ENCODE measurements at regions not wholly inside any gene's neighbourhood (a gene's known extent, or its start where the extent isn't known, plus 50 kb on each side); places are given as distances from the start of the nearest gene placed in this dataset.
A peak's percentile ranks its signal among the peaks of the same experiment; 100 is the strongest.
"Not testable (repeated sequence)": the region's sequence is repeated elsewhere in the genome, so short reads cannot be mapped to it uniquely, and the experiment has no call there.

GRCh38 chr2:38491436-38491835 is 111.3 kb downstream of the HNRNPLL start:
- no peaks in the 10 kb centered on the region for H3K36me3 Mint-ChIP-seq
- no peaks in the 10 kb centered on the region for H3K4me1 Mint-ChIP-seq
- no peak overlapping the region for H3K4me3 Mint-ChIP-seq
- H3K27me3 Mint-ChIP-seq, result no peaks in the 10 kb centered on the region
- H3K27ac Mint-ChIP-seq, result no peak overlapping the region
- peaks cover 4% of the 10 kb centered on the region for H3K9me3 Mint-ChIP-seq
- no peak for ATAC-seq

GRCh38 chr2:38489846-38490245 is 112.8 kb upstream of the ATL2 start:
- no peak overlapping the region for H3K4me3 Mint-ChIP-seq
- H3K9me3 Mint-ChIP-seq, result peaks cover 4% of the 10 kb centered on the region
- H3K27ac Mint-ChIP-seq, result no peak overlapping the region
- H3K4me1 Mint-ChIP-seq, result peaks cover 7% of the 10 kb centered on the region
- no peaks in the 10 kb centered on the region for H3K36me3 Mint-ChIP-seq
- ATAC-seq, result no peak
- no peaks in the 10 kb centered on the region for H3K27me3 Mint-ChIP-seq

GRCh38 chr2:38487852-38488251 is 110.8 kb upstream of the ATL2 start:
- H3K27me3 Mint-ChIP-seq, result no peaks in the 10 kb centered on the region
- H3K4me3 Mint-ChIP-seq, result no peak overlapping the region
- peaks cover 7% of the 10 kb centered on the region for H3K4me1 Mint-ChIP-seq
- no peaks in the 10 kb centered on the region for H3K36me3 Mint-ChIP-seq
- no peaks in the 10 kb centered on the region for H3K9me3 Mint-ChIP-seq
- no peak for ATAC-seq
- no peak overlapping the region for H3K27ac Mint-ChIP-seq

GRCh38 chr2:38486213-38487026 is 109.3 kb upstream of the ATL2 start:
- no peak for ATAC-seq
- H3K4me1 Mint-ChIP-seq, result peaks cover 7% of the 10 kb centered on the region
- H3K27me3 Mint-ChIP-seq, result no peaks in the 10 kb centered on the region
- peaks cover 4% of the 10 kb centered on the region for H3K9me3 Mint-ChIP-seq
- H3K27ac Mint-ChIP-seq, result no peak overlapping the region
- H3K4me3 Mint-ChIP-seq, result no peak overlapping the region
- no peaks in the 10 kb centered on the region for H3K36me3 Mint-ChIP-seq

GRCh38 chr2:38485734-38486133 is 108.7 kb upstream of the ATL2 start:
- Mint-ChIP-seq H3K4me1 (peaks cover 7% of the 10 kb centered on the region), H3K36me3 (no peaks in the 10 kb centered on the region), H3K27ac (no peak overlapping the region), H3K27me3 (no peaks in the 10 kb centered on the region), H3K9me3 (peaks cover 7% of the 10 kb centered on the region), H3K4me3 (no peak overlapping the region)
- peak; percentile 93 for ATAC-seq

- peaks cover 7% of the 10 kb centered on the region for H3K4me1 Mint-ChIP-seq
- no peak for ATAC-seq
- H3K9me3 Mint-ChIP-seq, result peaks cover 13% of the 10 kb centered on the region
- no peak overlapping the region for H3K4me3 Mint-ChIP-seq
- no peaks in the 10 kb centered on the region for H3K36me3 Mint-ChIP-seq
- no peaks in the 10 kb centered on the region for H3K27me3 Mint-ChIP-seq
- H3K27ac Mint-ChIP-seq, result no peak overlapping the region
These were observed 107.9 kb upstream of the ATL2 start for GRCh38 chr2:38484957-38485356.

GRCh38 chr2:38483776-38484501 is 106.9 kb upstream of the ATL2 start:
- no peak for ATAC-seq
- peaks cover 7% of the 10 kb centered on the region for H3K4me1 Mint-ChIP-seq
- no peak overlapping the region for H3K4me3 Mint-ChIP-seq
- H3K9me3 Mint-ChIP-seq, result peaks cover 17% of the 10 kb centered on the region
- no peak overlapping the region for H3K27ac Mint-ChIP-seq
- no peaks in the 10 kb centered on the region for H3K27me3 Mint-ChIP-seq
- no peaks in the 10 kb centered on the region for H3K36me3 Mint-ChIP-seq

GRCh38 chr2:38482710-38483109 is 105.6 kb upstream of the ATL2 start:
- ATAC-seq, H3K4me3 Mint-ChIP-seq, H3K27ac Mint-ChIP-seq, H3K4me1 Mint-ChIP-seq, H3K27me3 Mint-ChIP-seq, H3K36me3 Mint-ChIP-seq: not testable (repeated sequence)
- peaks cover 17% of the 10 kb centered on the region for H3K9me3 Mint-ChIP-seq

- H3K4me1 Mint-ChIP-seq, result peaks cover 5% of the 10 kb centered on the region
- ATAC-seq, result no peak
- H3K9me3 Mint-ChIP-seq, result peaks cover 17% of the 10 kb centered on the region
- H3K36me3 Mint-ChIP-seq, result no peaks in the 10 kb centered on the region
- peaks cover 16% of the 10 kb centered on the region for H3K27me3 Mint-ChIP-seq
- no peak overlapping the region for H3K4me3 Mint-ChIP-seq
- no peak overlapping the region for H3K27ac Mint-ChIP-seq
These were observed 103.5 kb upstream of the ATL2 start for GRCh38 chr2:38480617-38481016.

GRCh38 chr2:38477006-38477405 is 99.9 kb upstream of the ATL2 start:
- no peak overlapping the region for H3K4me3 Mint-ChIP-seq
- H3K27ac Mint-ChIP-seq, result no peak overlapping the region
- peaks cover 20% of the 10 kb centered on the region for H3K4me1 Mint-ChIP-seq
- peaks cover 46% of the 10 kb centered on the region for H3K27me3 Mint-ChIP-seq
- no peak for ATAC-seq
- no peaks in the 10 kb centered on the region for H3K36me3 Mint-ChIP-seq
- peaks cover 17% of the 10 kb centered on the region for H3K9me3 Mint-ChIP-seq

GRCh38 chr2:38475567-38475881 is 98.5 kb upstream of the ATL2 start:
- Mint-ChIP-seq H3K9me3 (peaks cover 8% of the 10 kb centered on the region), H3K4me1 (peaks cover 20% of the 10 kb centered on the region), H3K27ac (no peak overlapping the region), H3K4me3 (no peak overlapping the region), H3K36me3 (no peaks in the 10 kb centered on the region), H3K27me3 (peaks cover 52% of the 10 kb centered on the region)
- no peak for ATAC-seq

- ATAC-seq, result no peak
- no peak overlapping the region for H3K27ac Mint-ChIP-seq
- no peak overlapping the region for H3K4me3 Mint-ChIP-seq
- H3K27me3 Mint-ChIP-seq, result peaks cover 52% of the 10 kb centered on the region
- no peaks in the 10 kb centered on the region for H3K36me3 Mint-ChIP-seq
- H3K9me3 Mint-ChIP-seq, result peaks cover 4% of the 10 kb centered on the region
- peaks cover 20% of the 10 kb centered on the region for H3K4me1 Mint-ChIP-seq
These were observed 97.9 kb upstream of the ATL2 start for GRCh38 chr2:38474715-38475566.

- H3K27me3 Mint-ChIP-seq, result peaks cover 52% of the 10 kb centered on the region
- no peaks in the 10 kb centered on the region for H3K36me3 Mint-ChIP-seq
- peaks cover 2% of the 10 kb centered on the region for H3K9me3 Mint-ChIP-seq
- no peak overlapping the region for H3K4me3 Mint-ChIP-seq
- no peak for ATAC-seq
- H3K4me1 Mint-ChIP-seq, result peaks cover 20% of the 10 kb centered on the region
- H3K27ac Mint-ChIP-seq, result no peak overlapping the region
These were observed 97.0 kb upstream of the ATL2 start for GRCh38 chr2:38474021-38474456.

- H3K27me3 Mint-ChIP-seq, result peaks cover 52% of the 10 kb centered on the region
- H3K27ac Mint-ChIP-seq, result no peak overlapping the region
- no peak overlapping the region for H3K4me3 Mint-ChIP-seq
- H3K4me1 Mint-ChIP-seq, result peaks cover 20% of the 10 kb centered on the region
- H3K9me3 Mint-ChIP-seq, result no peaks in the 10 kb centered on the region
- ATAC-seq, result no peak
- H3K36me3 Mint-ChIP-seq, result no peaks in the 10 kb centered on the region
These were observed 96.4 kb upstream of the ATL2 start for GRCh38 chr2:38473333-38474005.

- Mint-ChIP-seq H3K27me3 (peaks cover 39% of the 10 kb centered on the region), H3K4me3 (no peak overlapping the region), H3K9me3 (no peaks in the 10 kb centered on the region), H3K4me1 (peaks cover 21% of the 10 kb centered on the region), H3K27ac (no peak overlapping the region), H3K36me3 (no peaks in the 10 kb centered on the region)
- no peak for ATAC-seq
These were observed 93.0 kb upstream of the ATL2 start for GRCh38 chr2:38470115-38470514.

Data from stimulated activated memory B cell treated with anti-CD40 and anti-IgM and Interleukin-4, amounts not matched to agents 10 μg/mL and 1 μg/mL and 100 μg/mL, for 72 hours (primary cell).